Ascending aorta (tissue), 2 donors: ENCODE measurements at regions not wholly inside any gene's neighbourhood (a gene's known extent, or its start where the extent isn't known, plus 50 kb on each side); places are given as distances from the start of the nearest gene placed in this dataset.

Experiments used
- DNase-seq, 2 donors: peaks; one replicate each; pipeline ENCODE4 v3.0.0-alpha.2; 2019; ENCODE audit warnings: low spot score in 2 of 2
- H3K27ac ChIP-seq, 2 donors: fragments of 200-600 bp; sonication (generic); one replicate each; pipeline ENCODE4 v1.5.1; 2016 to 2017; ENCODE audit warnings: mild to moderate bottlenecking in 1 of 2
- H3K27me3 ChIP-seq: fragments of 200-600 bp; sonication (generic); one replicate; pipeline ENCODE4 v1.5.1; 2017
- H3K36me3 ChIP-seq, 2 donors: fragments of 200-600 bp; sonication (generic); one replicate each; pipeline ENCODE4 v1.5.1; 2016
- H3K4me1 ChIP-seq, 2 donors: fragments of 200-600 bp; sonication (generic); one replicate each; pipeline ENCODE4 v1.5.1; 2016 to 2017; ENCODE audit warnings: mild to moderate bottlenecking in 1 of 2
- H3K4me3 ChIP-seq, 2 donors: fragments of 200-600 bp; sonication (generic); one replicate each; pipeline ENCODE4 v1.5.1; 2016 to 2017; ENCODE audit warnings: mild to moderate bottlenecking in 1 of 2
- H3K9me3 ChIP-seq, 2 donors: fragments of 200-600 bp; sonication (generic); one replicate each; pipeline ENCODE4 v1.5.1; 2016
- intact Hi-C: fragments of 100-400 bp; cut with DNase I; formaldehyde crosslinking; loops from one replicate; pipeline ENCODE4 v1.15.1; 2023
- TF ChIP-seq, protein P1 (sequence below), 3 experiments: fragments of 200-600 bp in 2 of 3; fragments of 450-650 bp in 1 of 3; sonication (generic) in 2 of 3; IDR thresholded peaks; one replicate each; pipeline ENCODE4 v1.5.1; 2016 to 2019; ENCODE audit warnings: antibody characterized with exemption in 3 of 3, mild to moderate bottlenecking in 1 of 3, moderate library complexity in 1 of 3

DNA sequence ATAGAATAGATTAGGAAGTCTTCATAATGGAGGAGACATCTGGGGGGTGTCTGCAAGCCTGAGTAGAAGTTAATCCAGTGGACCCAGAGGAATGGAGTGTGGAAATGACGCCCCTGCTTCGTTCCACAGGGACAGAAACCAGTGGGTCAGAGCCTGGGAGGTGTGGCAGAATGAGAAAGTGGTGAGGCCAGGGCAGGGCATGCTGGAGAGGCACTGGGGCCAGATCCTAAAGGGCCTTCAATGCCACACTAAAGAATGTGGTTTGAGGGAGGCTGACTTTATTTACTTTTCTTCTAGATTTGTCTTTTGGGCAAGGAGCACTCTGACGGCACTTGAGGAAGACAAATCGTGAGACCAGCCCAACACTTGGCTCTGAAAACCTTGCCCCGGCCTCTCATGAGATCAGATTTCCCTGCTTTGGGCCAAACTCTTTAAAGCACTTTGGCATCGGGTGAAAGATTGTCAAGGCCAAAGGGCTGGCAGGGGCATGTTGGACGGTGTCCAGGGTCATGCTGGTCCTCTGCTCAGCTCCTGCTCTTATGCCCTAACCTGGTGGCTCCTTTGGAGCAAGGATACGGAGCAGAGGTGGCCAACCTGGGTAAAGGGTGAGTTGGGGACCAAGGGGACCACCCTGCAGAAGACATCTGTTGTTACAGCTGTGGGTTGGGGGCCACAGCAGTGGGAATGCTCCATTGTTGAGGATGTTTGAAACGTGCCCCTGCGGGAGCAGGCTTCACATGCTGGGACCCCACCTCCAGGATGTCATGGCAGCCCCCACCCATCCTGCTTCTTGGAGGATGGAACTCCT is 157.0 kb upstream of the ZMIZ1 start:
- no peaks in the 10 kb centered on the region for H3K4me1 ChIP-seq
- no peaks in the 10 kb centered on the region for H3K36me3 ChIP-seq
- no peak overlapping the region for H3K27ac ChIP-seq
- H3K27me3 ChIP-seq = no peaks in the 10 kb centered on the region
- TF ChIP-seq, protein P1, sequence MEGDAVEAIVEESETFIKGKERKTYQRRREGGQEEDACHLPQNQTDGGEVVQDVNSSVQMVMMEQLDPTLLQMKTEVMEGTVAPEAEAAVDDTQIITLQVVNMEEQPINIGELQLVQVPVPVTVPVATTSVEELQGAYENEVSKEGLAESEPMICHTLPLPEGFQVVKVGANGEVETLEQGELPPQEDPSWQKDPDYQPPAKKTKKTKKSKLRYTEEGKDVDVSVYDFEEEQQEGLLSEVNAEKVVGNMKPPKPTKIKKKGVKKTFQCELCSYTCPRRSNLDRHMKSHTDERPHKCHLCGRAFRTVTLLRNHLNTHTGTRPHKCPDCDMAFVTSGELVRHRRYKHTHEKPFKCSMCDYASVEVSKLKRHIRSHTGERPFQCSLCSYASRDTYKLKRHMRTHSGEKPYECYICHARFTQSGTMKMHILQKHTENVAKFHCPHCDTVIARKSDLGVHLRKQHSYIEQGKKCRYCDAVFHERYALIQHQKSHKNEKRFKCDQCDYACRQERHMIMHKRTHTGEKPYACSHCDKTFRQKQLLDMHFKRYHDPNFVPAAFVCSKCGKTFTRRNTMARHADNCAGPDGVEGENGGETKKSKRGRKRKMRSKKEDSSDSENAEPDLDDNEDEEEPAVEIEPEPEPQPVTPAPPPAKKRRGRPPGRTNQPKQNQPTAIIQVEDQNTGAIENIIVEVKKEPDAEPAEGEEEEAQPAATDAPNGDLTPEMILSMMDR (IDR thresholded peaks at IDR 0.05) = no peak
- H3K9me3 ChIP-seq = no peaks in the 10 kb centered on the region
- no peak overlapping the region for H3K4me3 ChIP-seq
- intact Hi-C loops = no loop called here
- no peak for DNase-seq

DNA sequence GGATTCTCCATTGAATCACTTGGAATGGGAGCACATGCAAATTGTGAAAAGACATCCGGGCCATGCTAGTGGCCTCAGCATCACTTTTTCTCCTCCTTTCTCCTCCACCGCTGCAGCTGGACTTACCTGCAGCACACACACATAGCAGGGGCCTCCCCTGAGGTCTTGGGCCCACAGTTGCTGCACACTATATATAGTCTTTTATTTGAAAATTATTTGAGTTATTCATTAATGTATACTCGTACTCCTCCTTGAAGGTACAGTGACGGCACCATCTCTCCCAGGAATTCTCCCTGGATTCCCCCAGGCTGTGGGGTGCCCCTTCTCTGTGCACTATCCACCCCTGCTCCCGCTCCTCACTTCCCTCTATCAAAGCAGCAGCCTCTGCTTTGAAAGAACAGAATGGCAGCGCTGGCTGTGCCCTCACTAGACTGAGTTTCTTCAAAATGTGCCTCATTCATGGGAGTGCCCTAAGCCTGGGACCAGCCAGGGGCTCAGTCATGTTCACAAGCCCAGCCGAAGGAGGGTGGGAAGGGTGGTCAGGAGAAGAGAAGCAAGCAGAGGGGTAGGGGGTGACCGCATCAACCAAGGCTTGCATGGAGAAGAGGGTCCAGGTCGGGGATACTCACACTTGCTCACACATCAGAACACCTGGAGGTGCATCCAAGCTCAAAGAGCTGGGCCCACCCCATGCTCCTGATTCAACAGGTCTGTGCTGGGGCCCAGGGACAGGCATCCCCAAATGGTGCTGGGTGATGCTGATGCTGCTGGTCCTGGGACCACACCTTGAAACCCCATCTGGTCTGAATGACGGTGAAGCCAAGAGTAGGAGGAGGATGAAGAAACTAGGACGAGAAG is 156.2 kb upstream of the ZMIZ1 start:
- H3K9me3 ChIP-seq = no peaks in the 10 kb centered on the region
- TF ChIP-seq, protein P1 (IDR thresholded peaks at IDR 0.05) = no peak
- DNase-seq = no peak

DNA sequence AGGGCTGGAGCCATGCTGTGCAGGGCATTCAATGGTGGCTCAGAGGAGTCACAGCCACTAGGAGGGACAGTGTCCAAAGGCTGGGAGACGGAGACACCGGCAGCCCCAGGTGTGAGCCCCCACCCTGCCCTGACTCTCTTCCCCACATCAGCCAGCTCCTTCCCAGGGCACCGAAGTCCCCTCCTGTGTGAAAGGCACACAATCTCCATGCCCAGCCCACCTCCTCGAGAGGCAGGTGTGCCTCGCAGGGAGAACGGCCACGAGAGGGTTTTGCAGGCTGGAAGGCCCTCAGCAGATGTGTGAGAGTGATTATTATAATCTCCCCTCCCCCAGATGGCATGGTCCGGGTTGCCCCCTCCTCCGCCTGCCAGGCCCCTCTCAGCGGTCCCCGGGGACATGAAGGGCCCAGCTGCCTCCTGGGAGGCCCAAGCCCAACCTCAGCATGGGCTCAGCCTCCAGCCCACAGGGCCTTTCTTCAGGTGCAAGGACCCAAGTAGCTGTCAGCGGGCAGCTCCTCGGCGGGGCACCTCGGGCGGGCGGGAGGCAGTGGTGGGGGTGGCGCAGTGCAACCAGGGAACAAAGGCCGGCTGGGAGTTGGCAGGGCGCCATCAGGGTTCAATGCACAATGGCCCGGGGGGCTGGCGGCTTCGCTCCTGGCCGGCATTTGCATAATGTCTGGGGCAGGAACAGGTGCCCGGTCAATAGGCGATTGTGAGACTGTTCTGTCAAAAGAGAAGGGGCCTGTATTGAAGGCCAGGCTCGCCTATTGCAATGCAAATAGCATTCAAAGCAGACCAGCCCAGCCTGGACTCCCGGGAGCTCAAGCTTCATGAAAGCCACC is 155.3 kb upstream of the ZMIZ1 start:
- H3K4me1 ChIP-seq = no peaks in the 10 kb centered on the region
- no peaks in the 10 kb centered on the region for H3K9me3 ChIP-seq
- no peaks in the 10 kb centered on the region for H3K27me3 ChIP-seq
- H3K4me3 ChIP-seq = no peak overlapping the region
- no peaks in the 10 kb centered on the region for H3K36me3 ChIP-seq
- intact Hi-C loops = no loop called here
- TF ChIP-seq, protein P1 (IDR thresholded peaks at IDR 0.05) = no peak
- no peak for DNase-seq
- H3K27ac ChIP-seq = no peak overlapping the region

More for the DNA sequence above, 156.2 kb upstream of the ZMIZ1 start:
- Histone ChIP-seq H3K27ac (no peak overlapping the region), H3K27me3 (no peaks in the 10 kb centered on the region), H3K36me3 (no peaks in the 10 kb centered on the region), H3K4me3 (no peak overlapping the region), H3K4me1 (no peaks in the 10 kb centered on the region)
- intact Hi-C loops = no loop called here

DNA sequence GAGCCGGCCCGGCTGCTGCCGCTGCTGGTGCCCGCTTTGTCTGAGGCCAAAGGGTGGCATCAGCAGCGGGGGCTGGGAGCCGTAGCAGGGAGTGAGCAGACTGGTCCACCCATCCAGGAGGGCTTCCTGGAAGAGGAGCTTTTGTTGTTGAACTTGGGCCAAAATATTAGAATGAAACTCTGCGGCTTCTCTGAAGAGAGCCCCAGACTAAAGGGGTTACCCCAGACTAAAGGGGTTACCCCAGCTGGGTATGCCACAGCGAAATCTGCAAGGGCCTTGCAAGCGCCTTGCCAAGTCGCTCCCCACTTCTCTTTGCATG is 154.7 kb upstream of the ZMIZ1 start:
- Histone ChIP-seq H3K36me3 (no peaks in the 10 kb centered on the region), H3K27ac (no peak overlapping the region), H3K27me3 (no peaks in the 10 kb centered on the region), H3K4me3 (no peak overlapping the region), H3K9me3 (no peaks in the 10 kb centered on the region), H3K4me1 (no peaks in the 10 kb centered on the region)
- intact Hi-C loops = no loop called here
- TF ChIP-seq, protein P1 (IDR thresholded peaks at IDR 0.05) = no peak
- no peak for DNase-seq

DNA sequence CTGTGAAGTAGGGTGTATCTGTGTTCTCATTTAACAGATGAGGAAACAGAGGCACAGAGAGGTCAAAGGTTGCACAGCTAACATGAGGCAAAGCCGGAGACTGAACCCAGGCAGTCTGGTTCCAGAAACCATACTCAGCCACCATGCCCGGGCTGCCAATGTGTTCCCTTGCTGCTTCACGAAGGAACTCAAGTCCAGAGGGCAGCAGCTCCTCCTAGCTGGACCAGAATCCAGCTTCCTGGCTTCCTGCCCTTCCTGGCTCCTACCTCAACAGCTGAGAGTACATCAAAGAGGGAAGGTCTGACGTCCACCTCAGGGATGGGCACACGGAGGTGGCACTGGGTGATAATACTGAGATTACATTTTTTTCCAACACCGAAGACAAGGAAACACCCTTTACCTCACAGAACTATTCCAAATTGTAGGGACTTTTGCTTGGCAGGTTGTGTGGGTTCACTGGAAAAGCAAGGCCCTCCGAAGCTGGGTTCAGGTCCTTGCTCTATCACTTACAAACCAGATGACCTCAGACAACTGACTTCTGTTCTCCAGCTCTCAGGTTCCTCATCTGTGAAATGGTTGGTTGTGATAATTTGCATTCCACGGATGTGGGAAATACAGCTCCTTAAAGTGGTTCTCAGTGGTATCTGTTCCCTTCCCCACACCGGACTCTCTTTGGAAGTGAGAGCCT is 154.1 kb upstream of the ZMIZ1 start:
- Histone ChIP-seq H3K4me1 (no peaks in the 10 kb centered on the region), H3K4me3 (no peak overlapping the region), H3K36me3 (no peaks in the 10 kb centered on the region), H3K9me3 (no peaks in the 10 kb centered on the region), H3K27ac (no peak overlapping the region), H3K27me3 (no peaks in the 10 kb centered on the region)
- TF ChIP-seq, protein P1 (IDR thresholded peaks at IDR 0.05) = peak in 1 of 3 experiments; percentile 21
- intact Hi-C loops = no loop called here
- no peak for DNase-seq
